ENCODE measurements at regions not wholly inside any gene's neighbourhood (a gene's known extent, or its start where the extent isn't known, plus 50 kb on each side); places are given as distances from the start of the nearest gene placed in this dataset.
"Not testable (repeated sequence)": the region's sequence is repeated elsewhere in the genome, so short reads cannot be mapped to it uniquely, and the experiment has no call there.

GRCh38 chr2:107093426-107093957 lies 207.5 kb upstream of the ST6GAL2 start:
- DNase-seq (ENCODE audit: low read depth in 4 of 4, low spot score in 3 of 4) = no peak

GRCh38 chr2:107094450-107094986 lies 208.6 kb upstream of the ST6GAL2 start:
- DNase-seq (ENCODE audit: low read depth in 4 of 4, low spot score in 3 of 4) = no peak

- no peak for DNase-seq (ENCODE audit: low read depth in 4 of 4, low spot score in 3 of 4)
Observed at GRCh38 chr2:107102176-107102575, 216.2 kb upstream of the ST6GAL2 start.

- DNase-seq (ENCODE audit: low read depth in 4 of 4, low spot score in 3 of 4) = no peak
Observed at GRCh38 chr2:107107351-107107750, 221.4 kb upstream of the ST6GAL2 start.

- no peak for DNase-seq (ENCODE audit: low read depth in 4 of 4, low spot score in 3 of 4)
Observed at GRCh38 chr2:107108556-107108955, 222.6 kb upstream of the ST6GAL2 start.

- no peak for DNase-seq (ENCODE audit: low read depth in 4 of 4, low spot score in 3 of 4)
Observed at GRCh38 chr2:107111623-107112022, 225.7 kb upstream of the ST6GAL2 start.

GRCh38 chr2:107112561-107112960 lies 226.6 kb upstream of the ST6GAL2 start:
- DNase-seq (ENCODE audit: low read depth in 4 of 4, low spot score in 3 of 4) = no peak

GRCh38 chr2:107128381-107128780 lies 242.4 kb upstream of the ST6GAL2 start:
- no peak for DNase-seq (ENCODE audit: low read depth in 4 of 4, low spot score in 3 of 4)

GRCh38 chr2:107132070-107132469 lies 246.1 kb upstream of the ST6GAL2 start:
- DNase-seq (ENCODE audit: low read depth in 4 of 4, low spot score in 3 of 4) = no peak

- DNase-seq (ENCODE audit: low read depth in 4 of 4, low spot score in 3 of 4) = no peak
Observed at GRCh38 chr2:107132746-107133145, 246.8 kb upstream of the ST6GAL2 start.

- no peak for DNase-seq (ENCODE audit: low read depth in 4 of 4, low spot score in 3 of 4)
Observed at GRCh38 chr2:107133412-107133811, 247.4 kb upstream of the ST6GAL2 start.

- DNase-seq (ENCODE audit: low read depth in 4 of 4, low spot score in 3 of 4) = no peak
Observed at GRCh38 chr2:107136733-107137132, 250.8 kb upstream of the ST6GAL2 start.

GRCh38 chr2:107137706-107138105 lies 251.7 kb upstream of the ST6GAL2 start:
- DNase-seq (ENCODE audit: low read depth in 4 of 4, low spot score in 3 of 4) = no peak

GRCh38 chr2:107146181-107146580 lies 260.2 kb upstream of the ST6GAL2 start:
- DNase-seq (ENCODE audit: low read depth in 4 of 4, low spot score in 3 of 4) = no peak

GRCh38 chr2:107146645-107147044 lies 260.7 kb upstream of the ST6GAL2 start:
- DNase-seq (ENCODE audit: low read depth in 4 of 4, low spot score in 3 of 4) = not testable (repeated sequence)

- DNase-seq (ENCODE audit: low read depth in 4 of 4, low spot score in 3 of 4) = no peak
Observed at GRCh38 chr2:107148055-107148454, 262.1 kb upstream of the ST6GAL2 start.

- DNase-seq (ENCODE audit: low read depth in 4 of 4, low spot score in 3 of 4) = no peak
Observed at GRCh38 chr2:107148496-107148895, 262.5 kb upstream of the ST6GAL2 start.

GRCh38 chr2:107160640-107161239 lies 274.8 kb upstream of the ST6GAL2 start:
- no peak for DNase-seq (ENCODE audit: low read depth in 4 of 4, low spot score in 3 of 4)

- DNase-seq (ENCODE audit: low read depth in 4 of 4, low spot score in 3 of 4) = no peak
Observed at GRCh38 chr2:107168141-107168540, 282.2 kb upstream of the ST6GAL2 start.

- peak in 1 of 4 donors; percentile 14 for DNase-seq (ENCODE audit: low read depth in 4 of 4, low spot score in 3 of 4)
Observed at GRCh38 chr2:107174171-107174570, 288.2 kb upstream of the ST6GAL2 start.

GRCh38 chr2:107182981-107183380 lies 297.0 kb upstream of the ST6GAL2 start:
- no peak for DNase-seq (ENCODE audit: low read depth in 4 of 4, low spot score in 3 of 4)

GRCh38 chr2:107187870-107188269 lies 301.9 kb upstream of the ST6GAL2 start:
- no peak for DNase-seq (ENCODE audit: low read depth in 4 of 4, low spot score in 3 of 4)

- no peak for DNase-seq (ENCODE audit: low read depth in 4 of 4, low spot score in 3 of 4)
Observed at GRCh38 chr2:107195631-107196030, 309.7 kb upstream of the ST6GAL2 start.

Measured in left renal pelvis (tissue), 4 donors.